ENCODE measurements at regions not wholly inside any gene's neighbourhood (a gene's known extent, or its start where the extent isn't known, plus 50 kb on each side); places are given as distances from the start of the nearest gene placed in this dataset.

DNA sequence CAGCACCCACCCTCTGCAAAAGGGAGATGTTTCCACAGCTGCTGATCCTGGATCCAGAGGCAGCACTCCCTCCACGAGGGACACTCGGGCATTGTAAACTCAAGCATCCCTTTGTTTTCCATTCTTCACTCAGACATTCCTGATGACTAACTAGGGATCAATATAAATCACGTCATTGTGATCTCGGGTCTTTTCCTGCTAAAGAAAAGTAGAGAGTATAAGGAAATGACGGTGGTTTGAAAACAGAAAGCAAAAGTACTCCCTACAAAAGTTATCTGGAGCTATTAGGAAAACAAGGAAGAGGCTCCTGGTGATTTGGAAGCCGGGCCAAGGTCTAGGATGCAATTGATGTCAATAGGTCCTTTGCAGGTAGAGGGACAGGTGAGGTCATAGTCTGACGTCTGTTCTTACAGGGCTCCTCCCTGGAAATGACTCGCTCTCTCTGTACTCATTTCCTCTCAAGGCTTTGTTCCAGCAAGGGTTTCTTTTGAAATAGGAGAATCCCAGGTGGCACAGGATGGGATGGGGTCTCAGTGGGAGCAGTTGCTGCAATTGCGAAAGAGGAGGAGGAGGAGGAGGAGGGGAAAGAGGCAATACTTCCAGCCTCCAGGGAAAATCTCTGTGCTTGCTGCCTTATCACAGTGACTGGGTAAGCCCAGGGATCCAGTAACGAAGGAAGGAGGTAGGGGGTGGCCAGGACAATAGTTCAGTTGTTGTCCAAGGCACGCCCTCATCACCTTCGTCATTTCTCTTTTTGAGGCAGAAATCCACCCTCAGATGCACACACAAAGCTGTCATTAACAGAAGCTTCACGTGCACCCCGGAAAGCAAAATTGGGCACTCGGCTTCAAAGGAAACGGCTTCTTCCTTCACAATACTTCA, 222.8 kb downstream of the LY86 start (continued):
- TF ChIP-seq ZNF780A (CRISPR knock-in tag; IDR thresholded peaks at IDR 0.05) (no peak), MTA3 (IDR thresholded peaks at IDR 0.05; ENCODE audit: borderline replicate concordance) (no peak), PHF20 (IDR thresholded peaks at IDR 0.05; ENCODE audit: partially characterized antibody) (no peak), RBM15 (IDR thresholded peaks at IDR 0.05; ENCODE audit: insufficient read depth, low read length) (no peak), ATF3 (IDR thresholded peaks at IDR 0.05) (peak; percentile 48), ATF3 (CRISPR knock-in tag; conservative IDR thresholded peaks at IDR 0.05) (no peak), MTA2 (IDR thresholded peaks at IDR 0.05; ENCODE audit: low read depth) (no peak), ZBTB8A (IDR thresholded peaks at IDR 0.05; ENCODE audit: partially characterized antibody) (no peak), ZNF217 (CRISPR knock-in tag; IDR thresholded peaks at IDR 0.05) (no peak), RFX7 (CRISPR knock-in tag; IDR thresholded peaks at IDR 0.05) (no peak), CCAR2 (IDR thresholded peaks at IDR 0.05; ENCODE audit: low read depth, low read length) (no peak), SOX6 (IDR thresholded peaks at IDR 0.05) (peak; percentile 65; the same call in 1 of the 2 replicates)
- TF ChIP-seq, protein P1, sequence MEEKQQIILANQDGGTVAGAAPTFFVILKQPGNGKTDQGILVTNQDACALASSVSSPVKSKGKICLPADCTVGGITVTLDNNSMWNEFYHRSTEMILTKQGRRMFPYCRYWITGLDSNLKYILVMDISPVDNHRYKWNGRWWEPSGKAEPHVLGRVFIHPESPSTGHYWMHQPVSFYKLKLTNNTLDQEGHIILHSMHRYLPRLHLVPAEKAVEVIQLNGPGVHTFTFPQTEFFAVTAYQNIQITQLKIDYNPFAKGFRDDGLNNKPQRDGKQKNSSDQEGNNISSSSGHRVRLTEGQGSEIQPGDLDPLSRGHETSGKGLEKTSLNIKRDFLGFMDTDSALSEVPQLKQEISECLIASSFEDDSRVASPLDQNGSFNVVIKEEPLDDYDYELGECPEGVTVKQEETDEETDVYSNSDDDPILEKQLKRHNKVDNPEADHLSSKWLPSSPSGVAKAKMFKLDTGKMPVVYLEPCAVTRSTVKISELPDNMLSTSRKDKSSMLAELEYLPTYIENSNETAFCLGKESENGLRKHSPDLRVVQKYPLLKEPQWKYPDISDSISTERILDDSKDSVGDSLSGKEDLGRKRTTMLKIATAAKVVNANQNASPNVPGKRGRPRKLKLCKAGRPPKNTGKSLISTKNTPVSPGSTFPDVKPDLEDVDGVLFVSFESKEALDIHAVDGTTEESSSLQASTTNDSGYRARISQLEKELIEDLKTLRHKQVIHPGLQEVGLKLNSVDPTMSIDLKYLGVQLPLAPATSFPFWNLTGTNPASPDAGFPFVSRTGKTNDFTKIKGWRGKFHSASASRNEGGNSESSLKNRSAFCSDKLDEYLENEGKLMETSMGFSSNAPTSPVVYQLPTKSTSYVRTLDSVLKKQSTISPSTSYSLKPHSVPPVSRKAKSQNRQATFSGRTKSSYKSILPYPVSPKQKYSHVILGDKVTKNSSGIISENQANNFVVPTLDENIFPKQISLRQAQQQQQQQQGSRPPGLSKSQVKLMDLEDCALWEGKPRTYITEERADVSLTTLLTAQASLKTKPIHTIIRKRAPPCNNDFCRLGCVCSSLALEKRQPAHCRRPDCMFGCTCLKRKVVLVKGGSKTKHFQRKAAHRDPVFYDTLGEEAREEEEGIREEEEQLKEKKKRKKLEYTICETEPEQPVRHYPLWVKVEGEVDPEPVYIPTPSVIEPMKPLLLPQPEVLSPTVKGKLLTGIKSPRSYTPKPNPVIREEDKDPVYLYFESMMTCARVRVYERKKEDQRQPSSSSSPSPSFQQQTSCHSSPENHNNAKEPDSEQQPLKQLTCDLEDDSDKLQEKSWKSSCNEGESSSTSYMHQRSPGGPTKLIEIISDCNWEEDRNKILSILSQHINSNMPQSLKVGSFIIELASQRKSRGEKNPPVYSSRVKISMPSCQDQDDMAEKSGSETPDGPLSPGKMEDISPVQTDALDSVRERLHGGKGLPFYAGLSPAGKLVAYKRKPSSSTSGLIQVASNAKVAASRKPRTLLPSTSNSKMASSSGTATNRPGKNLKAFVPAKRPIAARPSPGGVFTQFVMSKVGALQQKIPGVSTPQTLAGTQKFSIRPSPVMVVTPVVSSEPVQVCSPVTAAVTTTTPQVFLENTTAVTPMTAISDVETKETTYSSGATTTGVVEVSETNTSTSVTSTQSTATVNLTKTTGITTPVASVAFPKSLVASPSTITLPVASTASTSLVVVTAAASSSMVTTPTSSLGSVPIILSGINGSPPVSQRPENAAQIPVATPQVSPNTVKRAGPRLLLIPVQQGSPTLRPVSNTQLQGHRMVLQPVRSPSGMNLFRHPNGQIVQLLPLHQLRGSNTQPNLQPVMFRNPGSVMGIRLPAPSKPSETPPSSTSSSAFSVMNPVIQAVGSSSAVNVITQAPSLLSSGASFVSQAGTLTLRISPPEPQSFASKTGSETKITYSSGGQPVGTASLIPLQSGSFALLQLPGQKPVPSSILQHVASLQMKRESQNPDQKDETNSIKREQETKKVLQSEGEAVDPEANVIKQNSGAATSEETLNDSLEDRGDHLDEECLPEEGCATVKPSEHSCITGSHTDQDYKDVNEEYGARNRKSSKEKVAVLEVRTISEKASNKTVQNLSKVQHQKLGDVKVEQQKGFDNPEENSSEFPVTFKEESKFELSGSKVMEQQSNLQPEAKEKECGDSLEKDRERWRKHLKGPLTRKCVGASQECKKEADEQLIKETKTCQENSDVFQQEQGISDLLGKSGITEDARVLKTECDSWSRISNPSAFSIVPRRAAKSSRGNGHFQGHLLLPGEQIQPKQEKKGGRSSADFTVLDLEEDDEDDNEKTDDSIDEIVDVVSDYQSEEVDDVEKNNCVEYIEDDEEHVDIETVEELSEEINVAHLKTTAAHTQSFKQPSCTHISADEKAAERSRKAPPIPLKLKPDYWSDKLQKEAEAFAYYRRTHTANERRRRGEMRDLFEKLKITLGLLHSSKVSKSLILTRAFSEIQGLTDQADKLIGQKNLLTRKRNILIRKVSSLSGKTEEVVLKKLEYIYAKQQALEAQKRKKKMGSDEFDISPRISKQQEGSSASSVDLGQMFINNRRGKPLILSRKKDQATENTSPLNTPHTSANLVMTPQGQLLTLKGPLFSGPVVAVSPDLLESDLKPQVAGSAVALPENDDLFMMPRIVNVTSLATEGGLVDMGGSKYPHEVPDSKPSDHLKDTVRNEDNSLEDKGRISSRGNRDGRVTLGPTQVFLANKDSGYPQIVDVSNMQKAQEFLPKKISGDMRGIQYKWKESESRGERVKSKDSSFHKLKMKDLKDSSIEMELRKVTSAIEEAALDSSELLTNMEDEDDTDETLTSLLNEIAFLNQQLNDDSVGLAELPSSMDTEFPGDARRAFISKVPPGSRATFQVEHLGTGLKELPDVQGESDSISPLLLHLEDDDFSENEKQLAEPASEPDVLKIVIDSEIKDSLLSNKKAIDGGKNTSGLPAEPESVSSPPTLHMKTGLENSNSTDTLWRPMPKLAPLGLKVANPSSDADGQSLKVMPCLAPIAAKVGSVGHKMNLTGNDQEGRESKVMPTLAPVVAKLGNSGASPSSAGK (IDR thresholded peaks at IDR 0.05): no peak
- TF ChIP-seq, protein P2, sequence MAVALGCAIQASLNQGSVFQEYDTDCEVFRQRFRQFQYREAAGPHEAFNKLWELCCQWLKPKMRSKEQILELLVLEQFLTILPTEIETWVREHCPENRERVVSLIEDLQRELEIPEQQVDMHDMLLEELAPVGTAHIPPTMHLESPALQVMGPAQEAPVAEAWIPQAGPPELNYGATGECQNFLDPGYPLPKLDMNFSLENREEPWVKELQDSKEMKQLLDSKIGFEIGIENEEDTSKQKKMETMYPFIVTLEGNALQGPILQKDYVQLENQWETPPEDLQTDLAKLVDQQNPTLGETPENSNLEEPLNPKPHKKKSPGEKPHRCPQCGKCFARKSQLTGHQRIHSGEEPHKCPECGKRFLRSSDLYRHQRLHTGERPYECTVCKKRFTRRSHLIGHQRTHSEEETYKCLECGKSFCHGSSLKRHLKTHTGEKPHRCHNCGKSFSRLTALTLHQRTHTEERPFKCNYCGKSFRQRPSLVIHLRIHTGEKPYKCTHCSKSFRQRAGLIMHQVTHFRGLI (CRISPR knock-in tag; IDR thresholded peaks at IDR 0.05): no peak

Data from K562 (cell line).